Hepatocyte (in vitro differentiated cells): ENCODE measurements at regions not wholly inside any gene's neighbourhood (a gene's known extent, or its start where the extent isn't known, plus 50 kb on each side); places are given as distances from the start of the nearest gene placed in this dataset.

Experiments used
- CTCF ChIP-seq: fragments of 200-600 bp; sonication (generic); IDR thresholded peaks from 2 replicates; pipeline ENCODE4 v1.5.1; 2016; ENCODE audit warnings: antibody characterized with exemption, mild to moderate bottlenecking; ENCODE audit not compliant: poor library complexity
- EZH2 ChIP-seq: fragments of 200-600 bp; sonication (generic); IDR thresholded peaks from 2 replicates; pipeline ENCODE4 v1.6.1; 2016; ENCODE audit warnings: antibody characterized with exemption, mild to moderate bottlenecking, borderline replicate concordance

- TF ChIP-seq CTCF (no peak), EZH2 (no peak)
These were observed 1024.8 kb upstream of the EEF2KMT start for GRCh38 chr16:6122401-6122800.
